ENCODE measurements at regions not wholly inside any gene's neighbourhood (a gene's known extent, or its start where the extent isn't known, plus 50 kb on each side); places are given as distances from the start of the nearest gene placed in this dataset.

DNA sequence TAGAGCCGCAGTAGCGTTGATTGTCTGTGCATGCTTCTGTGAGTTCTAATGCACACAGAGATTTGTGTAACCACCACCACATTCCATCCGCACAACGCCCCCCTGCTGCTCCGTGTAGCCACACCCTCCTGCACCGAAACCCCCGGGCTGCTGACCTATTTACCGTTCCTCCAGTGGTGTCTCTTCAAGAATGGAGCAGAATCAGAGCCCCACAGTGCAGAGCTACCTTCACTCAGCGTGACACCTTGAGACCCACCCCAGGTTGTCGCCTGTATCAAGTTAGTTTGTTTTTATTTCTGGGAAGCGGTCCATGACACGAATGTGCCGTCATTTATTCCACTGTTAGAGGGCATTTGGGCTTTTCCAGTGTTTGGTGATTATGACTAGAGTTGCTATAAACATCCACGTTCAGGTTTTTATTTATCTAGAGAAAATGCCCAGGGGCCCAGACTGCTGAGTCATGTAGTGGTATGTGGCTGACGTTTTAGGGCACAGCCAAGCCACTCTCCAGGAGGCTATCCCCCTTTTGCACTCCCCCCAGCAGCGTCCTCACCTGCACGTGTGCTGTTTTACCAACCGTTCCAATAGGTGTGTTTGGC, 266.8 kb downstream of the NDUFA10 start:
- TF ChIP-seq TAF1 (IDR thresholded peaks at IDR 0.05; ENCODE audit: borderline replicate concordance, insufficient read depth, low read length) (no peak), SIN3A (IDR thresholded peaks at IDR 0.05; ENCODE audit: borderline replicate concordance, insufficient read depth, low read length) (no peak), FOXP2 (optimal IDR thresholded peaks at IDR 0.05; ENCODE audit: borderline replicate concordance, extremely low read depth, extremely low read length, insufficient read depth) (no peak), POLR2AphosphoS5 (IDR thresholded peaks at IDR 0.05; ENCODE audit: low read depth, low read length) (no peak)
- TF ChIP-seq, protein P1, sequence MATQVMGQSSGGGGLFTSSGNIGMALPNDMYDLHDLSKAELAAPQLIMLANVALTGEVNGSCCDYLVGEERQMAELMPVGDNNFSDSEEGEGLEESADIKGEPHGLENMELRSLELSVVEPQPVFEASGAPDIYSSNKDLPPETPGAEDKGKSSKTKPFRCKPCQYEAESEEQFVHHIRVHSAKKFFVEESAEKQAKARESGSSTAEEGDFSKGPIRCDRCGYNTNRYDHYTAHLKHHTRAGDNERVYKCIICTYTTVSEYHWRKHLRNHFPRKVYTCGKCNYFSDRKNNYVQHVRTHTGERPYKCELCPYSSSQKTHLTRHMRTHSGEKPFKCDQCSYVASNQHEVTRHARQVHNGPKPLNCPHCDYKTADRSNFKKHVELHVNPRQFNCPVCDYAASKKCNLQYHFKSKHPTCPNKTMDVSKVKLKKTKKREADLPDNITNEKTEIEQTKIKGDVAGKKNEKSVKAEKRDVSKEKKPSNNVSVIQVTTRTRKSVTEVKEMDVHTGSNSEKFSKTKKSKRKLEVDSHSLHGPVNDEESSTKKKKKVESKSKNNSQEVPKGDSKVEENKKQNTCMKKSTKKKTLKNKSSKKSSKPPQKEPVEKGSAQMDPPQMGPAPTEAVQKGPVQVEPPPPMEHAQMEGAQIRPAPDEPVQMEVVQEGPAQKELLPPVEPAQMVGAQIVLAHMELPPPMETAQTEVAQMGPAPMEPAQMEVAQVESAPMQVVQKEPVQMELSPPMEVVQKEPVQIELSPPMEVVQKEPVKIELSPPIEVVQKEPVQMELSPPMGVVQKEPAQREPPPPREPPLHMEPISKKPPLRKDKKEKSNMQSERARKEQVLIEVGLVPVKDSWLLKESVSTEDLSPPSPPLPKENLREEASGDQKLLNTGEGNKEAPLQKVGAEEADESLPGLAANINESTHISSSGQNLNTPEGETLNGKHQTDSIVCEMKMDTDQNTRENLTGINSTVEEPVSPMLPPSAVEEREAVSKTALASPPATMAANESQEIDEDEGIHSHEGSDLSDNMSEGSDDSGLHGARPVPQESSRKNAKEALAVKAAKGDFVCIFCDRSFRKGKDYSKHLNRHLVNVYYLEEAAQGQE (IDR thresholded peaks at IDR 0.05; ENCODE audit: insufficient read depth in 1 of 2, low read depth in 2 of 2, low read length in 2 of 2) = no peak

DNA sequence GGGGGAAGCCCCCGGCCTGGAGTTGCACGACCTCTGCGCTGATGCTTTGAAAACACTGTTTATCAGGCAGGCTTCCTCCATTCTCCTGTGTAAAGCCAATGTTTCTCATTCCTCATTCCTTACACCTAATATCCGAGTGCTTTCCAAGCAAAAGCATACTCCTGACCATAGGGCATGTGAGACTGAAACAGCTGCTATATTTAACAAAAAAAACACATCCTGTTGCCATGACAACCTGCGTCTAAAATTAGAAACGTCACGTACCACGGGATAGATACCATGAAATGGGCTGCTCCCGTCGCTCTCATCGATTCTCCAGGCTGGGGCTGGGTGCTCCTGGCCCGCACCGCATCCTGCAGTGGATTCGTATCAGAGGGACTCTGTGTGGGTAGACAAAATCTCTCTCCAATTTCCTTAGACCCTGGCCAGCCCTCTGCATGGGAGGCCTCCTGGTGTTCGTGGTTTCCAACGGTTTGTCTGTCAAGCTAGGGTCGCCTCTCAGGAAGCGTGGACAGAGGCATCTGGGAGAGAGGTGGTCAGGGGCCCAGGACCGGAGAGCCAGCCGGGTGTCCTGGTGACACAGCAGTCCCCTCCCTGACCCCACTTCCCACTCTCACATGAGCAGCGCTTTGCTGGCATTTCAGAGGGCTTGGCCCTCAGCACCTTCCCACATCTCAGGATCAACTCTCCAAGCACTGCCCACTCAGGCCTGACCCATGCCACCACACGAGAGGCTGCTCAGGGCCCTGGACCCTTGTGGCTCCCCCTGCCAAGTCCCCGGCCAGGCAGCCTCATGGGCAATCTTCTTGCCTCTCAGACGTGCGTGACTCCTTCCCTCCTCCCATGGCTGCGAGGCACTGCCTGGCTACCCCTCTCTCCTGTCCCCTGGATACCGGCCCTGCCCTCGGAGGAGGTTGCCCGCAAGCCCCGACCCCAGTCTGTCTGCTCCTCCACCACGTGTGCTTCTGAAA, 268.1 kb downstream of the NDUFA10 start:
- TF ChIP-seq POLR2AphosphoS5 (IDR thresholded peaks at IDR 0.05; ENCODE audit: low read depth, low read length) (no peak), TAF1 (IDR thresholded peaks at IDR 0.05; ENCODE audit: borderline replicate concordance, insufficient read depth, low read length) (no peak), FOXP2 (optimal IDR thresholded peaks at IDR 0.05; ENCODE audit: borderline replicate concordance, extremely low read depth, extremely low read length, insufficient read depth) (no peak), SIN3A (IDR thresholded peaks at IDR 0.05; ENCODE audit: borderline replicate concordance, insufficient read depth, low read length) (no peak)
- TF ChIP-seq, protein P1 (IDR thresholded peaks at IDR 0.05; ENCODE audit: insufficient read depth in 1 of 2, low read depth in 2 of 2, low read length in 2 of 2) = no peak

DNA sequence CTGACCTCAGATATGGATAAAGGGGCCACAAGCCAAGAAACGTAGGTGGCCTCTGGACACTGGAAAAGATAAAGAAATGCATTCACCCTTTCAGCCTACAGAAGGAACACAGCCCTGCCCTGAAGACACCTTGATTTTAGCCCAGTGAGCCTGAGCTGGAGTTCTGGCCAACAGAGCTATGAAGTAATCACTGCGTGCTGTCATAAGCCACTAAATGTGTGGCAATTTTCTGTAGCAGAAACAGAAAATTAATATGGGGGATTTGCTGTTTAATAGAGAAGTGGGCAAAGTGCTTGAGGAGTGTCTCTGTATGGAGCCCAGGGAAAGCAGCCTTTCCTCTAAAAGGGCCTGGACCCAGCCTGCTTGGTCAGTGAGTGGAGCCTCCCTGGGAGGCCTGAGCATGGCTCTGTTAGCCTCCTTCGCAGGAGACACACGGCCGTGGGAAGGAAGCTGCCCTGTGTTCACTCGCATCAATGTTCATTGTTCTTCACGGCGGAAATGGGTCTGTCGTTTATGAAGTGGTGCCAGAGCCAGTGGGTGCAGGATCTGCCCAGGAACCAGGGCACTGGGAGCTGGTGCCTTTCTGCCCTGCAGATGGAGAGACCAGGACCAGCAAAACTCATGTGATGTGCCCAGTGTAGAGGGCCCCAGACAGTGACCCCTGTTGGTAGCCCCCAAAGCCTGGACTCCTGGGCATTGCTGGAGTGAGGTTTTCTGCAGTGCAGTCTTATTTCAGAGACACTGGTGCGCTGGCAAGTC, 268.9 kb downstream of the NDUFA10 start:
- TF ChIP-seq POLR2AphosphoS5 (IDR thresholded peaks at IDR 0.05; ENCODE audit: low read depth, low read length) (no peak), SIN3A (IDR thresholded peaks at IDR 0.05; ENCODE audit: borderline replicate concordance, insufficient read depth, low read length) (no peak), FOXP2 (optimal IDR thresholded peaks at IDR 0.05; ENCODE audit: borderline replicate concordance, extremely low read depth, extremely low read length, insufficient read depth) (no peak), TAF1 (IDR thresholded peaks at IDR 0.05; ENCODE audit: borderline replicate concordance, insufficient read depth, low read length) (no peak)
- TF ChIP-seq, protein P1 (IDR thresholded peaks at IDR 0.05; ENCODE audit: insufficient read depth in 1 of 2, low read depth in 2 of 2, low read length in 2 of 2) = no peak

DNA sequence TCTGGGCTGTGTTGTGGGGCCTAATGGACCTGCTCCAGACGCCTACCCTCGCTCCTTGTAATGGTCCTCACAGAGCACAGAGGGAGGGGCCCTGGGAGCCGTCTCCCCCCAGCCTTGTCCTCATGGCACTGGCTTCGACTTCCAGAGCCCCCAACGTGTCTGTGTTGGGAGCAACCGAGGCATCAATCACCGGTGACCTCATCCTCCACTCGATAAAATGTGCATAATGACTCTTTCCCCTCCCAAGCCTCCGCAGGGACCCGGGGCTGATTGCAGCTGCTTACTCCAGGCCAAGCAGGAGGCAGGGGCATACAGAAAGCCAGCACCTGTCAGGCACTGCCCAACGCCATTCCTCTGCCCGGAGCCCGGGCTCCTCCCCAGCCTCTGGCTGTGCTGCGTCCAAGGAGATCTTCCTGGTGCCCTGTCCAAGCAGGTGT, 271.7 kb downstream of the NDUFA10 start:
- no peak for TF ChIP-seq TAF1 (IDR thresholded peaks at IDR 0.05; ENCODE audit: borderline replicate concordance, insufficient read depth, low read length)
- TF ChIP-seq POLR2AphosphoS5 (IDR thresholded peaks at IDR 0.05; ENCODE audit: low read depth, low read length) = no peak
- TF ChIP-seq, protein P1 (IDR thresholded peaks at IDR 0.05; ENCODE audit: insufficient read depth in 1 of 2, low read depth in 2 of 2, low read length in 2 of 2) = no peak
- no peak for TF ChIP-seq FOXP2 (optimal IDR thresholded peaks at IDR 0.05; ENCODE audit: borderline replicate concordance, extremely low read depth, extremely low read length, insufficient read depth)
- no peak for TF ChIP-seq SIN3A (IDR thresholded peaks at IDR 0.05; ENCODE audit: borderline replicate concordance, insufficient read depth, low read length)
